Panc1 (cell line): ENCODE measurements at regions not wholly inside any gene's neighbourhood (a gene's known extent, or its start where the extent isn't known, plus 50 kb on each side); places are given as distances from the start of the nearest gene placed in this dataset.

Experiments used
- ATAC-seq: fragments of 200-7000 bp; cut with Tn5 transposase; 2 replicates; pipeline ENCODE4 v1.9.1; 2020; ENCODE audit warnings: mild to moderate bottlenecking, moderate library complexity
- BruUV-seq: library from RNA; stranded (reverse); fragments of 400-500 nt; replicated peaks from 2 replicates; lab custom pipeline; 2021; lab: Mats Ljungman, UMichigan
- CTCF ChIA-PET: fragments of 300-600 bp; sonication (Branson Sonifier 250); formaldehyde crosslinking; loops from one replicate; lab custom pipeline; 2022; ENCODE audit warnings: antibody characterized with exemption; lab: Charles Lee
- POLR2A ChIA-PET: fragments of 300-600 bp; sonication (Branson Sonifier 250); formaldehyde crosslinking; loops from one replicate; lab custom pipeline; 2022; ENCODE audit warnings: antibody characterized with exemption; lab: Charles Lee
- DNase-seq: peaks from one replicate; pipeline ENCODE4 v3.0.0-alpha.2; 2010; ENCODE audit warnings: low read depth, low spot score
- H3K27ac ChIP-seq: 2 replicates; pipeline ENCODE4 v1.5.1; 2011; ENCODE audit warnings: mild to moderate bottlenecking, low read length, inconsistent platforms
- H3K27me3 ChIP-seq: fragments of 200-500 bp; sonication (Bioruptor generic); 2 replicates; pipeline ENCODE4 v1.6.0; 2014; ENCODE audit warnings: low read length, inconsistent platforms; ENCODE audit not compliant: control insufficient read depth, insufficient read depth
- H3K36me3 ChIP-seq: fragments of 200-500 bp; sonication (Bioruptor generic); 2 replicates; pipeline ENCODE4 v1.5.1; 2014; ENCODE audit warnings: inconsistent platforms, mild to moderate bottlenecking, low read length, moderate library complexity; ENCODE audit not compliant: control insufficient read depth, insufficient read depth
- H3K4me1 ChIP-seq: 2 replicates; pipeline ENCODE4 v1.5.1; 2011; ENCODE audit warnings: inconsistent platforms, mild to moderate bottlenecking, low read length, moderate library complexity; ENCODE audit not compliant: control insufficient read depth, insufficient read depth
- H3K4me3 ChIP-seq, 2 experiments: 2 replicates each; pipeline ENCODE4 v1.5.1; 2011 to 2012; ENCODE audit warnings: low read depth in 2 of 2, low read length in 2 of 2, mild to moderate bottlenecking in 2 of 2, inconsistent platforms in 1 of 2, moderate library complexity in 1 of 2
- H3K9me3 ChIP-seq: fragments of 200-500 bp; sonication (Bioruptor generic); 2 replicates; pipeline ENCODE4 v1.5.1; 2014; ENCODE audit warnings: low read depth, mild to moderate bottlenecking, inconsistent platforms, low read length, moderate library complexity; ENCODE audit not compliant: control insufficient read depth, insufficient read depth
- POLR2AphosphoS5 ChIP-seq: IDR thresholded peaks from 2 replicates; pipeline ENCODE4 v1.6.1; 2012; ENCODE audit warnings: mild to moderate bottlenecking, low read depth, low read length, moderate library complexity
- SIN3A ChIP-seq: IDR thresholded peaks from 2 replicates; pipeline ENCODE4 v1.6.1; 2012; ENCODE audit warnings: low read depth, mild to moderate bottlenecking, low read length, moderate library complexity, borderline replicate concordance; ENCODE audit not compliant: insufficient read depth
- TCF7L2 ChIP-seq: IDR thresholded peaks from 2 replicates; pipeline ENCODE4 v1.6.1; 2011; ENCODE audit warnings: mild to moderate bottlenecking, low read depth, low read length, inconsistent platforms
- in situ Hi-C: cut with HindIII; loops from 2 replicates; pipeline ENCODE4 v1.10.0; 2016; ENCODE audit warnings: low sequenced_read_pairs, low pct_unique_long_range_greater_than_20kb
- intact Hi-C: fragments of 100-400 bp; cut with micrococcal nuclease; formaldehyde crosslinking; loops from one replicate; pipeline ENCODE4 v1.10.0; 2022; ENCODE audit not compliant: unreplicated experiment
- TF ChIP-seq, protein P1 (sequence below): fragments of 450-650 bp; IDR thresholded peaks from 2 replicates; pipeline ENCODE4 v1.5.1; 2017; ENCODE audit warnings: mild to moderate bottlenecking
- TF ChIP-seq, protein P2 (sequence below), 2 experiments: IDR thresholded peaks; 2 replicates each; pipeline ENCODE4 v1.6.1; 2011 to 2012; ENCODE audit warnings: low read depth in 2 of 2, control low read depth in 1 of 2, low read length in 1 of 2, mild to moderate bottlenecking in 1 of 2, moderate library complexity in 1 of 2; ENCODE audit not compliant: insufficient read depth in 1 of 2

DNA sequence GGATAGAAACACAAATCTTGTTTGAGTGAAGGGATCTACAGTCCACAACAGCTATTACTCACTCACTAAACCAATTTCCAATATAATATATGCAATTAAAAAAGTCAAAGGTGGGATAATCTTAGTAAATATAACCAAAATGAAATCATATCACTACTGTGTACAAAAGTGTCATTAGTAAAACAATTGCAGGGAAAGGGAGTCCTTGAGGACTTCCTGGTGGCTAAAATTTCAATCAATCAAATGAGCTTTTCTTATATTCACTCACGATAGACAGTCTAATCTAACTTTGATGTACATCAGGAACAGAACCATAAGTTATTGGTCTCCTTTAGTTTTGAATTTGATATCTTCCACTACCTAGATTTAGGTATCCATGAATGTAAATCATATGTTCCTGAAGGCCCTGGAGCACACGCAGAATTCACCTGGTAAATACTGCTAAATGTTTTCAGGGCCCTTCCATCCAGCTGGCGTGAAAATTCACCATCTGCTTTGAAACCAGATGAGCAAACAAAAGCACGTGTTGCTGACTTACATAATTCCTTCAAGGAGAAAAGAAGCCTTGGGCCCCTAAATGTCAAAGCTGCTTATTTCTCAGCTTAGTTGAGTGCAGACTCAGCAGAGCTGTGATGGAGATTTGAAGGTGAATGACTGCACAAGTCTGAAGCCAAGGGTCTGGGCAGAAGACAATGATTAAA lies 159.3 kb upstream of the TMEM196 start:
- in situ Hi-C loops, result no loop called here
- POLR2A ChIA-PET, result no interaction called here
- Histone ChIP-seq H3K27me3 (no peaks in the 10 kb centered on the region), H3K4me3 (no peak overlapping the region), H3K4me1 (no peaks in the 10 kb centered on the region), H3K36me3 (no peaks in the 10 kb centered on the region), H3K9me3 (no peaks in the 10 kb centered on the region; the same call in 1 of the 2 replicates), H3K27ac (no peak overlapping the region)
- TF ChIP-seq, protein P1, sequence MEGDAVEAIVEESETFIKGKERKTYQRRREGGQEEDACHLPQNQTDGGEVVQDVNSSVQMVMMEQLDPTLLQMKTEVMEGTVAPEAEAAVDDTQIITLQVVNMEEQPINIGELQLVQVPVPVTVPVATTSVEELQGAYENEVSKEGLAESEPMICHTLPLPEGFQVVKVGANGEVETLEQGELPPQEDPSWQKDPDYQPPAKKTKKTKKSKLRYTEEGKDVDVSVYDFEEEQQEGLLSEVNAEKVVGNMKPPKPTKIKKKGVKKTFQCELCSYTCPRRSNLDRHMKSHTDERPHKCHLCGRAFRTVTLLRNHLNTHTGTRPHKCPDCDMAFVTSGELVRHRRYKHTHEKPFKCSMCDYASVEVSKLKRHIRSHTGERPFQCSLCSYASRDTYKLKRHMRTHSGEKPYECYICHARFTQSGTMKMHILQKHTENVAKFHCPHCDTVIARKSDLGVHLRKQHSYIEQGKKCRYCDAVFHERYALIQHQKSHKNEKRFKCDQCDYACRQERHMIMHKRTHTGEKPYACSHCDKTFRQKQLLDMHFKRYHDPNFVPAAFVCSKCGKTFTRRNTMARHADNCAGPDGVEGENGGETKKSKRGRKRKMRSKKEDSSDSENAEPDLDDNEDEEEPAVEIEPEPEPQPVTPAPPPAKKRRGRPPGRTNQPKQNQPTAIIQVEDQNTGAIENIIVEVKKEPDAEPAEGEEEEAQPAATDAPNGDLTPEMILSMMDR, result no peak
- no peak for TF ChIP-seq POLR2AphosphoS5
- no peak for TF ChIP-seq TCF7L2
- TF ChIP-seq, protein P2, sequence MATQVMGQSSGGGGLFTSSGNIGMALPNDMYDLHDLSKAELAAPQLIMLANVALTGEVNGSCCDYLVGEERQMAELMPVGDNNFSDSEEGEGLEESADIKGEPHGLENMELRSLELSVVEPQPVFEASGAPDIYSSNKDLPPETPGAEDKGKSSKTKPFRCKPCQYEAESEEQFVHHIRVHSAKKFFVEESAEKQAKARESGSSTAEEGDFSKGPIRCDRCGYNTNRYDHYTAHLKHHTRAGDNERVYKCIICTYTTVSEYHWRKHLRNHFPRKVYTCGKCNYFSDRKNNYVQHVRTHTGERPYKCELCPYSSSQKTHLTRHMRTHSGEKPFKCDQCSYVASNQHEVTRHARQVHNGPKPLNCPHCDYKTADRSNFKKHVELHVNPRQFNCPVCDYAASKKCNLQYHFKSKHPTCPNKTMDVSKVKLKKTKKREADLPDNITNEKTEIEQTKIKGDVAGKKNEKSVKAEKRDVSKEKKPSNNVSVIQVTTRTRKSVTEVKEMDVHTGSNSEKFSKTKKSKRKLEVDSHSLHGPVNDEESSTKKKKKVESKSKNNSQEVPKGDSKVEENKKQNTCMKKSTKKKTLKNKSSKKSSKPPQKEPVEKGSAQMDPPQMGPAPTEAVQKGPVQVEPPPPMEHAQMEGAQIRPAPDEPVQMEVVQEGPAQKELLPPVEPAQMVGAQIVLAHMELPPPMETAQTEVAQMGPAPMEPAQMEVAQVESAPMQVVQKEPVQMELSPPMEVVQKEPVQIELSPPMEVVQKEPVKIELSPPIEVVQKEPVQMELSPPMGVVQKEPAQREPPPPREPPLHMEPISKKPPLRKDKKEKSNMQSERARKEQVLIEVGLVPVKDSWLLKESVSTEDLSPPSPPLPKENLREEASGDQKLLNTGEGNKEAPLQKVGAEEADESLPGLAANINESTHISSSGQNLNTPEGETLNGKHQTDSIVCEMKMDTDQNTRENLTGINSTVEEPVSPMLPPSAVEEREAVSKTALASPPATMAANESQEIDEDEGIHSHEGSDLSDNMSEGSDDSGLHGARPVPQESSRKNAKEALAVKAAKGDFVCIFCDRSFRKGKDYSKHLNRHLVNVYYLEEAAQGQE (IDR thresholded peaks at IDR 0.05; ENCODE audit: insufficient read depth in 1 of 2, low read depth in 2 of 2, low read length in 1 of 2), result no peak
- TF ChIP-seq SIN3A, result no peak
- ATAC-seq (no peak), DNase-seq (no peak)
- CTCF ChIA-PET, result no interaction called here
- intact Hi-C loops, result no loop called here
- BruUV-seq, result no TSS peak

DNA sequence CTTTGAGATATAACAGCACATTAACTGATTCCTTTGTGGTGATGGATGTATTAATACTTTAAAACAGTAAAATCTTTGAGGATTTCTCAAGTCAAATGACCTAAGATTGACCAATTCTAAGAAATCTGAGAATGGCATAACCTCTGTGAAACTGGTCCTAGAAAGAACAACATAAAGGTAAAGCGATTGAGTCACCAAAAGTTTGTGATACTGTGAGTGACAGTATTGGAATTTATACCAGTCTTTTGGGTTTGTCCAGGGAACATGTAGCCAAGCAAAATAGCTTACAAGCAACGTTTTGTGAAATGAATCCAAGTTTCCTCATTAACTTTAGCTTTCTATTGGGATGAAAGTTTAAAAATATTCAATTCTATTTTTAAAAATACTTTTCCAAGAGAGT lies 157.4 kb upstream of the TMEM196 start:
- DNase-seq, result no peak
- ATAC-seq, result no peak
- Histone ChIP-seq H3K36me3 (no peaks in the 10 kb centered on the region), H3K4me1 (no peaks in the 10 kb centered on the region), H3K4me3 (no peak overlapping the region), H3K27ac (no peak overlapping the region), H3K27me3 (no peaks in the 10 kb centered on the region), H3K9me3 (no peaks in the 10 kb centered on the region)
- intact Hi-C loops, result no loop called here
- in situ Hi-C loops, result no loop called here
- POLR2A ChIA-PET, result interaction anchor here (0.7 kb wide), 1 partner anchor 24 kb away, joined by 3 read pairs; no protein-coding TSS in a partner anchor
- CTCF ChIA-PET, result no interaction called here
- no TSS peak for BruUV-seq
- no peak for TF ChIP-seq POLR2AphosphoS5
- TF ChIP-seq, protein P2 (IDR thresholded peaks at IDR 0.05; ENCODE audit: insufficient read depth in 1 of 2, low read depth in 2 of 2, low read length in 1 of 2), result no peak
- TF ChIP-seq, protein P1, result no peak
- no peak for TF ChIP-seq TCF7L2
- no peak for TF ChIP-seq SIN3A
